GM12891 (cell line): ENCODE measurements at regions not wholly inside any gene's neighbourhood (a gene's known extent, or its start where the extent isn't known, plus 50 kb on each side); places are given as distances from the start of the nearest gene placed in this dataset.

Source experiments
- POLR2A ChIP-seq: IDR thresholded peaks from 2 replicates; pipeline ENCODE4 v1.6.1; 2011; ENCODE audit warnings: low read depth, low read length, control low read depth
- TAF1 ChIP-seq: IDR thresholded peaks from 2 replicates; pipeline ENCODE4 v1.6.1; 2011; ENCODE audit warnings: low read depth, low read length, control low read depth

DNA sequence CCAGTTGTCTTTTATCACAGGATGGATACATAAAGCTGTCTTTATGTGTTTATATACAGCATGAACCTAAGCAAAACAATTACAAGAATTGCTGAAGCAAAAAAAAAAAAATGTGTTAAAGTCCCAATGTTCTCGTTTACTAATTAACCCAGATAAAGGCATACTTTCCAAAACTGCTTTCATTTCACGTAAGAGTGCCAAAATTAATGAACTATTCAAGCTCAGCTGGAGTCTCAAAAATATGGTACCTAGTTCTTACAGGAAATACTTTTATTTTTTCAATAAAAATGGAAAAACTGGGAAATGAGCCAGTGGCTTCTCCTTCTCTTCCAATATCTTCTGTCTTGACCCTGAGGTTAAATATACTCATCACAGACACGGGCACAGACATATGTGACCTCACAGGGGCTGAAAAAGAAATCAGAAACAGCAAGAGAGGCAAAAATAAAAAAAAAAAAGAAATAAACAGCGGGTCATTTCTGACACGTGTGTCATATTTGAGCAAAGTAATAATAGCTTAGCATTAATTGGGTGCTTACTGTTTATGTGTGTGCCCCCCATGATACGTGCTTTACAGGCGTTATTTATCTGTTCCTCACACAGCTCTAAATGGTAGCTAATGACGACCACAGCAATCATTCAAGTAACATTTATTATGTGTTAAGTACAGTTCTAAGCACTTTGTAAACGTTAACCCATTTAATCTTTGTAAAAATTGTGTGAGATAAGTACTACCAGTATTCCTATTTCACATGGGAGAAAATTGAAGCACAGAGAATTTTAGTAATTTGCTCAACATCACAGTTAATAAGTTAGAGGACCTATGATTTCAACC, 158.0 kb upstream of the MMADHC start:
- no peak for TF ChIP-seq TAF1
- no peak for TF ChIP-seq POLR2A
